GM18511 (cell line): ENCODE measurements at regions not wholly inside any gene's neighbourhood (a gene's known extent, or its start where the extent isn't known, plus 50 kb on each side); places are given as distances from the start of the nearest gene placed in this dataset.

Experiments used
- ATAC-seq: cut with Tn5 transposase; IDR thresholded peaks from one replicate; pipeline ENCODE4 v1.9.1; 2021; ENCODE audit warnings: mild to moderate bottlenecking, moderate library complexity; ENCODE audit not compliant: unreplicated experiment

GRCh38 chr4:13190093-13190721 lies 293.9 kb downstream of the RAB28 start:
- ATAC-seq, result no peak

- ATAC-seq, result no peak
Measured at GRCh38 chr4:13184199-13184598, 299.9 kb downstream of the RAB28 start.

GRCh38 chr4:13182133-13182532 lies 302.0 kb downstream of the RAB28 start:
- ATAC-seq, result no peak

GRCh38 chr4:13181681-13182080 lies 302.5 kb downstream of the RAB28 start:
- no peak for ATAC-seq

- no peak for ATAC-seq
Measured at GRCh38 chr4:13180701-13181100, 303.4 kb downstream of the RAB28 start.

- ATAC-seq, result no peak
Measured at GRCh38 chr4:13178621-13179020, 305.5 kb downstream of the RAB28 start.

- no peak for ATAC-seq
Measured at GRCh38 chr4:13176741-13177142, 307.4 kb downstream of the RAB28 start.

- ATAC-seq, result no peak
Measured at GRCh38 chr4:13174926-13175325, 309.2 kb downstream of the RAB28 start.

- ATAC-seq, result no peak
Measured at GRCh38 chr4:13174001-13174400, 310.1 kb downstream of the RAB28 start.

GRCh38 chr4:13171292-13172057 lies 312.7 kb downstream of the RAB28 start:
- ATAC-seq, result no peak

GRCh38 chr4:13169731-13170525 lies 314.2 kb downstream of the RAB28 start:
- no peak for ATAC-seq

GRCh38 chr4:13168326-13168725 lies 315.8 kb downstream of the RAB28 start:
- no peak for ATAC-seq

GRCh38 chr4:13166214-13166613 lies 317.9 kb downstream of the RAB28 start:
- no peak for ATAC-seq

- no peak for ATAC-seq
Measured at GRCh38 chr4:13164783-13165331, 319.3 kb downstream of the RAB28 start.

- no peak for ATAC-seq
Measured at GRCh38 chr4:13162886-13163285, 321.3 kb downstream of the RAB28 start.

- ATAC-seq, result no peak
Measured at GRCh38 chr4:13160920-13161319, 323.2 kb downstream of the RAB28 start.

GRCh38 chr4:13159041-13159620 lies 325.0 kb downstream of the RAB28 start:
- ATAC-seq, result no peak

GRCh38 chr4:13151194-13151593 lies 332.9 kb downstream of the RAB28 start:
- no peak for ATAC-seq

GRCh38 chr4:13143222-13144070 lies 340.7 kb downstream of the RAB28 start:
- ATAC-seq, result no peak

GRCh38 chr4:13142726-13143125 lies 341.4 kb downstream of the RAB28 start:
- no peak for ATAC-seq
